ENCODE measurements at regions not wholly inside any gene's neighbourhood (a gene's known extent, or its start where the extent isn't known, plus 50 kb on each side); places are given as distances from the start of the nearest gene placed in this dataset.

DNA sequence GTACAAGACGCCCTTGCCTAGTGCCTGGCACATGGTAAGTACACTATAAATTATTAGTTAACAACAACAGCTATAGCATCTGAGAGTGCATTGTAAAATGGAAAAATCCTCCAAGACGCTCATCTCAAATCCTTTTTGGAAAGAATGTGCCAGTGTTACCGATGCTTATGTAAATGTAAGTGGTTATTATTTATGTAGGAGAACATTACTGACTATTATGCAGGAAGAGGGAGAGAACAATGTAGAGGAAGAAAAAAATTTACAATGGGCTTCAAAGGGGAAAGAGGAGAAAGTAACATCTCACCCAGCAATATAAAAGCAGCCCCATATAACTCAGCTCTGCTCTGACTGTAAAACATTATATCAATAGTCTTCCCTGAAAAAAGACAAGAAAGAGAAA, 155.3 kb upstream of the LPP start:
- Mint-ChIP-seq H3K27ac (ENCODE audit: unreplicated experiment) (no peak overlapping the region), H3K4me1 (ENCODE audit: unreplicated experiment) (peaks cover 15% of the 10 kb centered on the region), H3K4me3 (ENCODE audit: unreplicated experiment) (no peak overlapping the region), H3K9me3 (ENCODE audit: unreplicated experiment) (no peaks in the 10 kb centered on the region), H3K27me3 (ENCODE audit: unreplicated experiment) (no peaks in the 10 kb centered on the region), H3K36me3 (ENCODE audit: unreplicated experiment) (peaks cover 2% of the 10 kb centered on the region)
- no peak for DNase-seq (ENCODE audit: extremely low spot score, unreplicated experiment)
- TF ChIP-seq, protein P1, sequence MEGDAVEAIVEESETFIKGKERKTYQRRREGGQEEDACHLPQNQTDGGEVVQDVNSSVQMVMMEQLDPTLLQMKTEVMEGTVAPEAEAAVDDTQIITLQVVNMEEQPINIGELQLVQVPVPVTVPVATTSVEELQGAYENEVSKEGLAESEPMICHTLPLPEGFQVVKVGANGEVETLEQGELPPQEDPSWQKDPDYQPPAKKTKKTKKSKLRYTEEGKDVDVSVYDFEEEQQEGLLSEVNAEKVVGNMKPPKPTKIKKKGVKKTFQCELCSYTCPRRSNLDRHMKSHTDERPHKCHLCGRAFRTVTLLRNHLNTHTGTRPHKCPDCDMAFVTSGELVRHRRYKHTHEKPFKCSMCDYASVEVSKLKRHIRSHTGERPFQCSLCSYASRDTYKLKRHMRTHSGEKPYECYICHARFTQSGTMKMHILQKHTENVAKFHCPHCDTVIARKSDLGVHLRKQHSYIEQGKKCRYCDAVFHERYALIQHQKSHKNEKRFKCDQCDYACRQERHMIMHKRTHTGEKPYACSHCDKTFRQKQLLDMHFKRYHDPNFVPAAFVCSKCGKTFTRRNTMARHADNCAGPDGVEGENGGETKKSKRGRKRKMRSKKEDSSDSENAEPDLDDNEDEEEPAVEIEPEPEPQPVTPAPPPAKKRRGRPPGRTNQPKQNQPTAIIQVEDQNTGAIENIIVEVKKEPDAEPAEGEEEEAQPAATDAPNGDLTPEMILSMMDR (IDR thresholded peaks at IDR 0.05) = no peak

DNA sequence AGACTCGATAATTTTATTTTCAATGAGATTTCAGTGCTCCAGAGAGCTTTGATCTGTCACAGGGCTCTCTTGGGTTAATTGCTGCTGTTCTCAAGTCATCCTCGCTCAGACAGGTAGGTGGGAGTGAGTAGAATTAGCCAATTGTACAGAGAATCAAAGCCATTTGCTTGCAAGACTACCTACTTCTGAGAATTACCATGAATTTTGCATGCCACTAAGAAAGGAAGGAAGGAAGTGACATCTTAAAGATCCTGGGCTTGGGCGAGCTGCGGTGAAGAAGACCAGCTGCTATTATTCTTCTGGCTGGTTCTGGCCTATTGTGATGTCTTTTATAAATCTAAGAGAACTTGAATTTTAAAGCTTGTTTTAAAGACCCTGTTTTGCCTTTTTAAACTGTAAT, 154.1 kb upstream of the LPP start:
- TF ChIP-seq, protein P1 (IDR thresholded peaks at IDR 0.05) = no peak
- peaks cover 6% of the 10 kb centered on the region for H3K4me1 Mint-ChIP-seq (ENCODE audit: unreplicated experiment)
- H3K27me3 Mint-ChIP-seq (ENCODE audit: unreplicated experiment) = no peaks in the 10 kb centered on the region
- H3K27ac Mint-ChIP-seq (ENCODE audit: unreplicated experiment) = no peak overlapping the region
- H3K9me3 Mint-ChIP-seq (ENCODE audit: unreplicated experiment) = no peaks in the 10 kb centered on the region
- no peak overlapping the region for H3K4me3 Mint-ChIP-seq (ENCODE audit: unreplicated experiment)
- no peak for DNase-seq (ENCODE audit: extremely low spot score, unreplicated experiment)
- H3K36me3 Mint-ChIP-seq (ENCODE audit: unreplicated experiment) = peaks cover 2% of the 10 kb centered on the region

GRCh38 chr3:188000361-188000861, 153.5 kb upstream of the LPP start:
- Mint-ChIP-seq H3K4me3 (ENCODE audit: unreplicated experiment) (no peak overlapping the region), H3K36me3 (ENCODE audit: unreplicated experiment) (peaks cover 2% of the 10 kb centered on the region), H3K27me3 (ENCODE audit: unreplicated experiment) (no peaks in the 10 kb centered on the region), H3K9me3 (ENCODE audit: unreplicated experiment) (no peaks in the 10 kb centered on the region), H3K27ac (ENCODE audit: unreplicated experiment) (no peak overlapping the region), H3K4me1 (ENCODE audit: unreplicated experiment) (peaks cover 3% of the 10 kb centered on the region)
- TF ChIP-seq, protein P1 (IDR thresholded peaks at IDR 0.05) = no peak
- no peak for DNase-seq (ENCODE audit: extremely low spot score, unreplicated experiment)

- TF ChIP-seq, protein P1 (IDR thresholded peaks at IDR 0.05) = no peak
- DNase-seq (ENCODE audit: extremely low spot score, unreplicated experiment) = no peak
- peaks cover 2% of the 10 kb centered on the region for H3K36me3 Mint-ChIP-seq (ENCODE audit: unreplicated experiment)
- H3K4me1 Mint-ChIP-seq (ENCODE audit: unreplicated experiment) = peaks cover 3% of the 10 kb centered on the region
- H3K9me3 Mint-ChIP-seq (ENCODE audit: unreplicated experiment) = no peaks in the 10 kb centered on the region
- no peaks in the 10 kb centered on the region for H3K27me3 Mint-ChIP-seq (ENCODE audit: unreplicated experiment)
- no peak overlapping the region for H3K4me3 Mint-ChIP-seq (ENCODE audit: unreplicated experiment)
- no peak overlapping the region for H3K27ac Mint-ChIP-seq (ENCODE audit: unreplicated experiment)
Measured at GRCh38 chr3:188001093-188001492, 152.9 kb upstream of the LPP start.

- TF ChIP-seq, protein P1 (IDR thresholded peaks at IDR 0.05) = no peak
- Mint-ChIP-seq H3K9me3 (ENCODE audit: unreplicated experiment) (no peaks in the 10 kb centered on the region), H3K27me3 (ENCODE audit: unreplicated experiment) (no peaks in the 10 kb centered on the region)
Measured at GRCh38 chr3:188001926-188002325, 152.0 kb upstream of the LPP start.

More at GRCh38 chr3:188001926-188002325, 152.0 kb upstream of the LPP start:
- peaks cover 3% of the 10 kb centered on the region for H3K4me1 Mint-ChIP-seq (ENCODE audit: unreplicated experiment)
- H3K4me3 Mint-ChIP-seq (ENCODE audit: unreplicated experiment) = no peak overlapping the region
- no peak for DNase-seq (ENCODE audit: extremely low spot score, unreplicated experiment)
- H3K27ac Mint-ChIP-seq (ENCODE audit: unreplicated experiment) = no peak overlapping the region
- H3K36me3 Mint-ChIP-seq (ENCODE audit: unreplicated experiment) = peaks cover 2% of the 10 kb centered on the region

All from osteocyte (in vitro differentiated cells).